Breast epithelium (tissue), 4 donors: ENCODE measurements at regions not wholly inside any gene's neighbourhood (a gene's known extent, or its start where the extent isn't known, plus 50 kb on each side); places are given as distances from the start of the nearest gene placed in this dataset.
A peak's percentile ranks its signal among the peaks of the same experiment; 100 is the strongest.

Experiments
- DNase-seq, 2 donors: peaks; one replicate each; pipeline ENCODE4 v3.0.0-alpha.2; 2019; ENCODE audit warnings: low spot score in 2 of 2
- H3K27ac ChIP-seq, 2 donors: fragments of 200-600 bp; sonication (generic) in 1 of 2; one replicate each; pipeline ENCODE4 v1.5.1; 2016 to 2019; ENCODE audit warnings: mild to moderate bottlenecking in 1 of 2
- H3K27me3 ChIP-seq, 2 donors: fragments of 200-600 bp; sonication (generic) in 1 of 2; one replicate each; pipeline versions ENCODE4 v1.5.1 to v1.6.0; 2017 to 2019; ENCODE audit warnings: control low read depth in 1 of 2, mild to moderate bottlenecking in 1 of 2
- H3K36me3 ChIP-seq: fragments of 200-600 bp; one replicate; pipeline ENCODE4 v1.5.1; 2019
- H3K4me1 ChIP-seq, 2 donors: fragments of 200-600 bp; sonication (generic); one replicate each; pipeline ENCODE4 v1.5.1; 2016 to 2019; ENCODE audit warnings: control low read depth in 1 of 2
- H3K4me3 ChIP-seq, 3 donors: fragments of 200-600 bp; sonication (generic); 1 replicate in 2 of 3; 2 replicates in 1 of 3; pipeline ENCODE4 v1.5.1; 2016 to 2019; ENCODE audit warnings: mild to moderate bottlenecking in 3 of 3, moderate library complexity in 2 of 3
- H3K9me3 ChIP-seq, 2 donors: fragments of 200-600 bp; sonication (generic) in 1 of 2; one replicate each; pipeline ENCODE4 v1.5.1; 2016 to 2019; ENCODE audit warnings: control low read depth in 1 of 2
- POLR2A ChIP-seq: fragments of 450-650 bp; IDR thresholded peaks from one replicate; pipeline ENCODE4 v1.6.1; 2016; ENCODE audit warnings: antibody characterized with exemption, mild to moderate bottlenecking, moderate library complexity
- POLR2AphosphoS5 ChIP-seq, 3 donors: sonication (generic); formaldehyde crosslinking; IDR thresholded peaks; one replicate each; pipeline ENCODE4 v1.6.1; 2017; ENCODE audit warnings: antibody characterized with exemption in 3 of 3
- intact Hi-C: fragments of 100-400 bp; cut with DNase I; formaldehyde crosslinking; loops from one replicate; pipeline ENCODE4 v1.15.1; 2023; ENCODE audit warnings: low total_unique reads
- TF ChIP-seq, protein P1 (sequence below), 3 donors: fragments of 450-650 bp; IDR thresholded peaks; one replicate each; pipeline ENCODE4 v1.5.1; 2016 to 2017; ENCODE audit warnings: antibody characterized with exemption in 3 of 3, mild to moderate bottlenecking in 3 of 3, moderate library complexity in 3 of 3

DNA sequence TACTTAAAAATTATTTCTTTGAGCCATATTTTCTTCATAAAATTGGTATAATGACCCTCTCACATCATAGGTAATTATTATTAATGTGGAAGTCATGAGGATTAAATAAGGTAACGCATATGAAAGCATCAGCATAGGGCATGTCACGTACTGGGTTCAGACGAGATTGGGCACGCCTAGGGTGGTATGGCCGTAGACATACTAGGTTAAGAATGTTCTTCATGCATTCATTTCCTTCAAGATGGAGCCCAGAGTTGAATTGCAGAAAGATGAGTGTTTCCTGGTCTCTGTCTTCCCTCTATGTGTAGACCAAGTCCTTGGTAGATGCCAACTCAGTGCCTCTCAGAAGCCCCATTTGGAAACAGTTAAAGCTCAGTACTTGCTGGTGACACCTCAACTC is 174.1 kb upstream of the CLINT1 start:
- H3K36me3 ChIP-seq = no peaks in the 10 kb centered on the region
- TF ChIP-seq POLR2A (no peak), POLR2AphosphoS5 (IDR thresholded peaks at IDR 0.05) (no peak)
- TF ChIP-seq, protein P1, sequence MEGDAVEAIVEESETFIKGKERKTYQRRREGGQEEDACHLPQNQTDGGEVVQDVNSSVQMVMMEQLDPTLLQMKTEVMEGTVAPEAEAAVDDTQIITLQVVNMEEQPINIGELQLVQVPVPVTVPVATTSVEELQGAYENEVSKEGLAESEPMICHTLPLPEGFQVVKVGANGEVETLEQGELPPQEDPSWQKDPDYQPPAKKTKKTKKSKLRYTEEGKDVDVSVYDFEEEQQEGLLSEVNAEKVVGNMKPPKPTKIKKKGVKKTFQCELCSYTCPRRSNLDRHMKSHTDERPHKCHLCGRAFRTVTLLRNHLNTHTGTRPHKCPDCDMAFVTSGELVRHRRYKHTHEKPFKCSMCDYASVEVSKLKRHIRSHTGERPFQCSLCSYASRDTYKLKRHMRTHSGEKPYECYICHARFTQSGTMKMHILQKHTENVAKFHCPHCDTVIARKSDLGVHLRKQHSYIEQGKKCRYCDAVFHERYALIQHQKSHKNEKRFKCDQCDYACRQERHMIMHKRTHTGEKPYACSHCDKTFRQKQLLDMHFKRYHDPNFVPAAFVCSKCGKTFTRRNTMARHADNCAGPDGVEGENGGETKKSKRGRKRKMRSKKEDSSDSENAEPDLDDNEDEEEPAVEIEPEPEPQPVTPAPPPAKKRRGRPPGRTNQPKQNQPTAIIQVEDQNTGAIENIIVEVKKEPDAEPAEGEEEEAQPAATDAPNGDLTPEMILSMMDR (IDR thresholded peaks at IDR 0.05) = no peak
- H3K4me3 ChIP-seq = no peak overlapping the region
- peaks cover 3 to 12% of the 10 kb centered on the region in 2 donors for H3K9me3 ChIP-seq
- no peaks in the 10 kb centered on the region for H3K27me3 ChIP-seq
- no peak overlapping the region for H3K27ac ChIP-seq
- H3K4me1 ChIP-seq = no peaks in the 10 kb centered on the region
- intact Hi-C loops = loop anchor here (1.0 kb wide), 1 partner anchor 11 kb away; no protein-coding TSS in a partner anchor
- DNase-seq = no peak

DNA sequence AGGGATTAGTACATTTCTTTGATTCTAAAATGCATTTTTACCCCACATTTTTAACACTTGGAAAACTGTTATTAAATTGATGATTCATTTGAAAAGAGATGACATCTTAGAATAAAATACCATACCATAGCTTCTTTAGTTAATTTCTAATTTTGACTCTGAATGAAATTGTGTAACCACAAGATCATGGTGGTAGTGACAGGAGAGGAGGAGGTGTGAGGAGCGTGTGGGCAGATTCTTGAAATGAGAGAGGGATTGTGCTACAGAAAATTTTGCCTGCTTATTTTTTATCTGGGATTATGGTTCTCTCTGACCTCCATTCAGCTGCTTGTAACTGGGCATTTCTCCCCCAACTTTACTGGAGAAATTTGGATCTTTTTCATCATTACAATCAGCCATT is 173.3 kb upstream of the CLINT1 start:
- peaks cover 3 to 12% of the 10 kb centered on the region in 2 donors for H3K9me3 ChIP-seq
- H3K27ac ChIP-seq = no peak overlapping the region
- no peak for DNase-seq
- no peaks in the 10 kb centered on the region for H3K4me1 ChIP-seq
- no peaks in the 10 kb centered on the region for H3K36me3 ChIP-seq
- H3K4me3 ChIP-seq = no peak overlapping the region
- TF ChIP-seq POLR2A = no peak
- intact Hi-C loops = no loop called here
- H3K27me3 ChIP-seq = no peaks in the 10 kb centered on the region

DNA sequence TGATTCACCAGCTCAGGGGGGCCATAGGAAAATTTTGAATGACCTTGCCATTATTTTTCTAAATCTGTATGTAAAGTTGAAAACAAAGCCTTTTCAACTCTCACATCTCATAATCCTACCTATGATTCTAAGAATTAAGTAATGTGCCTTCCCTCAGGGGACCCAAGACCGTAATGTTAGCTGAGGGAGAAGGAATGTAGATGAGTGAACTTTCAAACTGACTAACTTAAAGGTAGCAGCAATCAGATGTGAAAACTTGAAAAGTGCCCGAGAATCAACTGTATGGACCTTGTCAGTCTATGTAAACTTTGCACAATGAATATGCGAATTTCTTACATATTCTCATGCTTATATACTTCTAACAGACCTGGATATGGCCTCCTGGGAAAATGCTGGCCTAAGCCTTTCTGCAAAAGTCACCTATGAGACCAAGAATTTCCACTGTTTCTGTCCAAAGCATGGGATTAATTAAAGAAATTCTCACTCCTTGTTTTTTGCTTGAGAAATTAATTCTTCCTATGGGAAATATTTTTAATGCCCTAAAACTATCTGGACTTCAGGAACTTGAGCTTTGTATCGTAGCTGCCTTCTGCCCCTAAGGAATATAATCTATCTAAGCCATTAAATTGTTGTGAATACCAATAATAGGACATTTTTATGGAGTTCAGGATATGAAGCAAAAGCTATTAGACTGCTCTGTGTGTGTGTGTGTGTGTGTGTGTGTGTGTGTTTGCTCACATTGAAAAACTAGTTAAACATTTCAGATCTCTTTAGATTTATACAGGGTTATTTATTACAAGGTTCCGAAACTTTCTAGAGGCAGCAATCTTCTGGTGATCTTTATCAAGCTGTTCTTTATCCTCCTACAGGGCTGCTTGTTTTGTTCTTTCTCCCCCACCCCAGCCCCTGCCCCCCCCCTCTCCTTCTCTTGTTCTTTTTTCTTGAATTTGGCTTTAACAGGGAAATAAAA is 169.1 kb upstream of the CLINT1 start:
- Histone ChIP-seq H3K4me3 (no peak overlapping the region), H3K27ac (no peak overlapping the region), H3K27me3 (no peaks in the 10 kb centered on the region), H3K9me3 (no peaks in the 10 kb centered on the region), H3K4me1 (no peaks in the 10 kb centered on the region), H3K36me3 (no peaks in the 10 kb centered on the region)
- intact Hi-C loops = no loop called here
- TF ChIP-seq POLR2A = no peak
- TF ChIP-seq, protein P1 (IDR thresholded peaks at IDR 0.05) = no peak
- no peak for TF ChIP-seq POLR2AphosphoS5 (IDR thresholded peaks at IDR 0.05)
- no peak for DNase-seq

DNA sequence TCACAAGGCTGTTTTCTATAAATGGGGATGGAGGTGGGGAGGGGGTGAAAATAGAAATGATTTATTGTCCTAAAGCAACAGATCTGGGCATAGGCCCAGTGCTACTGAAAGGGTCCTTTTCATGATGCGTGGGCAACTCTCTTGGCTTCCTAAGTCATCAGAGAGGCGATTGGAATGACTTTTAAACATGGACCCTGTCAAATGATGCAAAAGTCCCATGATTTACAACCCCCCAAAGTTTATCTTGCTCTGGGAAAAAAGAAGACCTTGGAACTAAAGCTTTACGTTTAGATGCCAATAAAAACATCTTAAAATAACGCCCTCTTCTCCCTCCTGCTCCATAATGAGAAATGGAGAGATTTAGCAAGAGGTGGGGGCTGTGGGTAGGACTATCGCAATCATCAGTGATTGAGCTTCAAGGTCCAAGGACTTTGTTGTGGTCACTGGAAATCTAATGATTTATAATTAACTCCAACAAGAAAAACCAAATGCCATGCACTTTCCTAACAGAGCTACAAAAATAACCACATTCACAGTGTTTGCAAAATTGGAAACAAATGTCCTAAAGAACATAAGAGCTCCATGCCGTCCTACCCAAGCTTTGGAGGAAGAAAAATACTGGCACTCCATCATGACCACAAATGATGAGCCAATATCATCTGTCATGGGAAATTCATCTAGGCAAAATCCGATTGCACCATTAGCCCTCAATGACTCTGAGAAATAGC is 167.5 kb upstream of the CLINT1 start:
- no peaks in the 10 kb centered on the region for H3K9me3 ChIP-seq
- no peak overlapping the region for H3K4me3 ChIP-seq
- no peak for DNase-seq
- H3K4me1 ChIP-seq = no peaks in the 10 kb centered on the region
- TF ChIP-seq POLR2A (no peak), POLR2AphosphoS5 (IDR thresholded peaks at IDR 0.05) (peak in 2 of 3 donors; percentile 73 to 89)
- TF ChIP-seq, protein P1 (IDR thresholded peaks at IDR 0.05) = no peak
- no peaks in the 10 kb centered on the region for H3K36me3 ChIP-seq
- no peaks in the 10 kb centered on the region for H3K27me3 ChIP-seq
- no peak overlapping the region for H3K27ac ChIP-seq
- intact Hi-C loops = no loop called here

DNA sequence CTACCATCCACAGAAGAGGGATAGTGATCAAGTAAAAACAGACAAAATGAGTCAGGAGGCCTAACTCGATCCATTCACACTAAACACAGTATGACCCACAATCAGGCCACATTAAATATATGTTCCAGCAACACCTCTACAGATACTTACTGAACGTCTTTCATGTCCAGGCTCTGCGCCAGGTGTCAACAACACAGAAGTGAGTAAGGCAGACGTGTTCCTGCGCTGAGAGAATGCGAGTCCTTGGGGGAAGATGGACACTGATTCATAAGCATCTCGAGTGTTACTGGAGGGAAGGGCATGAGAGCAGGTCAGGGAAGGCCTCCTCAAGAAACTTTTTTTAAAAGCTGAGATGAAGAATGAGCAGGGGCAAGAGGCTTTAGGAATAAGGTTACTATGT is 164.3 kb upstream of the CLINT1 start:
- H3K27ac ChIP-seq = no peak overlapping the region
- TF ChIP-seq POLR2AphosphoS5 (IDR thresholded peaks at IDR 0.05) (no peak), POLR2A (no peak)
- TF ChIP-seq, protein P1 (IDR thresholded peaks at IDR 0.05) = no peak
- DNase-seq = no peak
- H3K9me3 ChIP-seq = no peaks in the 10 kb centered on the region
- no peaks in the 10 kb centered on the region for H3K27me3 ChIP-seq
- no peaks in the 10 kb centered on the region for H3K4me1 ChIP-seq
- H3K36me3 ChIP-seq = no peaks in the 10 kb centered on the region
- H3K4me3 ChIP-seq = no peak overlapping the region
- intact Hi-C loops = no loop called here
